ENCODE measurements at regions not wholly inside any gene's neighbourhood (a gene's known extent, or its start where the extent isn't known, plus 50 kb on each side); places are given as distances from the start of the nearest gene placed in this dataset.
"Not testable (repeated sequence)": the region's sequence is repeated elsewhere in the genome, so short reads cannot be mapped to it uniquely, and the experiment has no call there.

DNA sequence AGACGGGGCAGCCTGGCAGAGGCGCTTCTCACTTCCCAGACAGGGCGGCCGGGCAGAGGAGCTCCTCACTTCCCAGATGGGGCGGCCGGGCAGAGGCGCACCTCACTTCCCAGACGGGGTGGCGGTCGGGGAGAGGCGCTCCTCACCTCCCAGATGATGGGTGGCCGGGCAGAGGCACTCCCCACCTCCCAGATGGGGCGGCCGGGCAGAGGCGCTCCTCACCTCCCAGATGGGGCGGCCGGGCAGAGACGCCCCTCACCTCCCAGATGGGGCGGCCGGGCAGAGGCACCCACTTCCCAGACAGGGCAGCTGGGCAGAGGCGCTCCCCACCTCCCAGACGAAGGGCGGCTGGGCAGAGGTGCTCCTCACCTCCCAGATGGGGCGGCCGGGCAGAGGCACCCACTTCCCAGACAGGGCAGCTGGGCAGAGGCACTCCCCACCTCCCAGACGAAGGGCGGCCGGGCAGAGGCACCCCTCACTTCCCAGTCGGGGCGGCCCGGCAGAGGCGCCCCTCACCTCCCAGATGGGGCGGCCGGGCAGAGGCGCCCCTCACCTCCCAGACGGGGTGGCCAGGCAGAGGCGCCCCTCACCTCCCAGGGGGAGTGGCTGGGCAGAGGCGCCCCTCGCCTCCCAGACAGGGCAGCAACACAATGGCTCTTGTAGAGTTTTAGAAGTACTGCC, 258.8 kb downstream of the HAPSTR1 start:
- TF ChIP-seq, protein P1, sequence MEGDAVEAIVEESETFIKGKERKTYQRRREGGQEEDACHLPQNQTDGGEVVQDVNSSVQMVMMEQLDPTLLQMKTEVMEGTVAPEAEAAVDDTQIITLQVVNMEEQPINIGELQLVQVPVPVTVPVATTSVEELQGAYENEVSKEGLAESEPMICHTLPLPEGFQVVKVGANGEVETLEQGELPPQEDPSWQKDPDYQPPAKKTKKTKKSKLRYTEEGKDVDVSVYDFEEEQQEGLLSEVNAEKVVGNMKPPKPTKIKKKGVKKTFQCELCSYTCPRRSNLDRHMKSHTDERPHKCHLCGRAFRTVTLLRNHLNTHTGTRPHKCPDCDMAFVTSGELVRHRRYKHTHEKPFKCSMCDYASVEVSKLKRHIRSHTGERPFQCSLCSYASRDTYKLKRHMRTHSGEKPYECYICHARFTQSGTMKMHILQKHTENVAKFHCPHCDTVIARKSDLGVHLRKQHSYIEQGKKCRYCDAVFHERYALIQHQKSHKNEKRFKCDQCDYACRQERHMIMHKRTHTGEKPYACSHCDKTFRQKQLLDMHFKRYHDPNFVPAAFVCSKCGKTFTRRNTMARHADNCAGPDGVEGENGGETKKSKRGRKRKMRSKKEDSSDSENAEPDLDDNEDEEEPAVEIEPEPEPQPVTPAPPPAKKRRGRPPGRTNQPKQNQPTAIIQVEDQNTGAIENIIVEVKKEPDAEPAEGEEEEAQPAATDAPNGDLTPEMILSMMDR (IDR thresholded peaks at IDR 0.05; ENCODE audit: low read depth, low read length, missing input control) = not testable (repeated sequence)
- TF ChIP-seq GABPA (IDR thresholded peaks at IDR 0.05 in 1 of 2, conservative IDR thresholded peaks at IDR 0.05 in 1 of 2); RAD21 (IDR thresholded peaks at IDR 0.05); SP1 (IDR thresholded peaks at IDR 0.05); JUND (IDR thresholded peaks at IDR 0.05); TAF1 (conservative IDR thresholded peaks at IDR 0.05); EGR1 (IDR thresholded peaks at IDR 0.05; ENCODE audit: low read depth in 2 of 2); FOXA1 (IDR thresholded peaks at IDR 0.05); HNF4A (conservative IDR thresholded peaks at IDR 0.05): not testable (repeated sequence)
- TF ChIP-seq, protein P2, sequence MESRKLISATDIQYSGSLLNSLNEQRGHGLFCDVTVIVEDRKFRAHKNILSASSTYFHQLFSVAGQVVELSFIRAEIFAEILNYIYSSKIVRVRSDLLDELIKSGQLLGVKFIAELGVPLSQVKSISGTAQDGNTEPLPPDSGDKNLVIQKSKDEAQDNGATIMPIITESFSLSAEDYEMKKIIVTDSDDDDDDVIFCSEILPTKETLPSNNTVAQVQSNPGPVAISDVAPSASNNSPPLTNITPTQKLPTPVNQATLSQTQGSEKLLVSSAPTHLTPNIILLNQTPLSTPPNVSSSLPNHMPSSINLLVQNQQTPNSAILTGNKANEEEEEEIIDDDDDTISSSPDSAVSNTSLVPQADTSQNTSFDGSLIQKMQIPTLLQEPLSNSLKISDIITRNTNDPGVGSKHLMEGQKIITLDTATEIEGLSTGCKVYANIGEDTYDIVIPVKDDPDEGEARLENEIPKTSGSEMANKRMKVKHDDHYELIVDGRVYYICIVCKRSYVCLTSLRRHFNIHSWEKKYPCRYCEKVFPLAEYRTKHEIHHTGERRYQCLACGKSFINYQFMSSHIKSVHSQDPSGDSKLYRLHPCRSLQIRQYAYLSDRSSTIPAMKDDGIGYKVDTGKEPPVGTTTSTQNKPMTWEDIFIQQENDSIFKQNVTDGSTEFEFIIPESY (IDR thresholded peaks at IDR 0.05) = not testable (repeated sequence)
- TF ChIP-seq, protein P3, sequence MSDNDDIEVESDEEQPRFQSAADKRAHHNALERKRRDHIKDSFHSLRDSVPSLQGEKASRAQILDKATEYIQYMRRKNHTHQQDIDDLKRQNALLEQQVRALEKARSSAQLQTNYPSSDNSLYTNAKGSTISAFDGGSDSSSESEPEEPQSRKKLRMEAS (IDR thresholded peaks at IDR 0.05) = not testable (repeated sequence)
- TF ChIP-seq, protein P4, sequence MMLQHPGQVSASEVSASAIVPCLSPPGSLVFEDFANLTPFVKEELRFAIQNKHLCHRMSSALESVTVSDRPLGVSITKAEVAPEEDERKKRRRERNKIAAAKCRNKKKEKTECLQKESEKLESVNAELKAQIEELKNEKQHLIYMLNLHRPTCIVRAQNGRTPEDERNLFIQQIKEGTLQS (IDR thresholded peaks at IDR 0.05) = not testable (repeated sequence)
- TF ChIP-seq, protein P5, sequence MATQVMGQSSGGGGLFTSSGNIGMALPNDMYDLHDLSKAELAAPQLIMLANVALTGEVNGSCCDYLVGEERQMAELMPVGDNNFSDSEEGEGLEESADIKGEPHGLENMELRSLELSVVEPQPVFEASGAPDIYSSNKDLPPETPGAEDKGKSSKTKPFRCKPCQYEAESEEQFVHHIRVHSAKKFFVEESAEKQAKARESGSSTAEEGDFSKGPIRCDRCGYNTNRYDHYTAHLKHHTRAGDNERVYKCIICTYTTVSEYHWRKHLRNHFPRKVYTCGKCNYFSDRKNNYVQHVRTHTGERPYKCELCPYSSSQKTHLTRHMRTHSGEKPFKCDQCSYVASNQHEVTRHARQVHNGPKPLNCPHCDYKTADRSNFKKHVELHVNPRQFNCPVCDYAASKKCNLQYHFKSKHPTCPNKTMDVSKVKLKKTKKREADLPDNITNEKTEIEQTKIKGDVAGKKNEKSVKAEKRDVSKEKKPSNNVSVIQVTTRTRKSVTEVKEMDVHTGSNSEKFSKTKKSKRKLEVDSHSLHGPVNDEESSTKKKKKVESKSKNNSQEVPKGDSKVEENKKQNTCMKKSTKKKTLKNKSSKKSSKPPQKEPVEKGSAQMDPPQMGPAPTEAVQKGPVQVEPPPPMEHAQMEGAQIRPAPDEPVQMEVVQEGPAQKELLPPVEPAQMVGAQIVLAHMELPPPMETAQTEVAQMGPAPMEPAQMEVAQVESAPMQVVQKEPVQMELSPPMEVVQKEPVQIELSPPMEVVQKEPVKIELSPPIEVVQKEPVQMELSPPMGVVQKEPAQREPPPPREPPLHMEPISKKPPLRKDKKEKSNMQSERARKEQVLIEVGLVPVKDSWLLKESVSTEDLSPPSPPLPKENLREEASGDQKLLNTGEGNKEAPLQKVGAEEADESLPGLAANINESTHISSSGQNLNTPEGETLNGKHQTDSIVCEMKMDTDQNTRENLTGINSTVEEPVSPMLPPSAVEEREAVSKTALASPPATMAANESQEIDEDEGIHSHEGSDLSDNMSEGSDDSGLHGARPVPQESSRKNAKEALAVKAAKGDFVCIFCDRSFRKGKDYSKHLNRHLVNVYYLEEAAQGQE (IDR thresholded peaks at IDR 0.05) = not testable (repeated sequence)

Measured in liver (tissue), 3 donors.